Esophagus squamous epithelium (tissue), 5 donors: ENCODE measurements at regions not wholly inside any gene's neighbourhood (a gene's known extent, or its start where the extent isn't known, plus 50 kb on each side); places are given as distances from the start of the nearest gene placed in this dataset.

ENCODE experiments used
- DNase-seq: peaks from one replicate; lab custom pipeline; 2025; lab: John Stamatoyannopoulos, UW
- H3K27ac ChIP-seq, 4 donors: fragments of 200-600 bp; sonication (generic); one replicate each; pipeline ENCODE4 v1.5.1; 2016 to 2019; ENCODE audit warnings: mild to moderate bottlenecking in 1 of 4
- H3K27me3 ChIP-seq, 4 donors: fragments of 200-600 bp; sonication (generic); 1 replicate in 3 of 4; 2 replicates in 1 of 4; pipeline versions ENCODE4 v1.5.1 to v1.6.0; 2017 to 2021; ENCODE audit warnings: antibody characterized with exemption in 1 of 4
- H3K36me3 ChIP-seq, 3 donors: fragments of 200-600 bp; sonication (generic); one replicate each; pipeline ENCODE4 v1.5.1; 2016 to 2019
- H3K4me1 ChIP-seq, 3 donors: fragments of 200-600 bp; sonication (generic); one replicate each; pipeline ENCODE4 v1.5.1; 2017 to 2019
- H3K4me3 ChIP-seq, 4 donors: fragments of 200-600 bp; sonication (generic); 1 replicate in 3 of 4; 2 replicates in 1 of 4; pipeline ENCODE4 v1.5.1; 2016 to 2019; ENCODE audit warnings: mild to moderate bottlenecking in 2 of 4, moderate library complexity in 1 of 4
- H3K9me3 ChIP-seq, 3 donors: fragments of 200-600 bp; sonication (generic); one replicate each; pipeline ENCODE4 v1.5.1; 2016 to 2019
- CTCF ChIP-seq, 6 experiments: fragments of 450-650 bp in 4 of 6; fragments of 200-600 bp in 2 of 6; sonication (generic) in 2 of 6; IDR thresholded peaks; one replicate each; pipeline ENCODE4 v1.5.1; 2016 to 2019; ENCODE audit warnings: antibody characterized with exemption in 6 of 6, mild to moderate bottlenecking in 4 of 6, moderate library complexity in 4 of 6
- POLR2A ChIP-seq, 4 donors: fragments of 450-650 bp; IDR thresholded peaks; one replicate each; pipeline ENCODE4 v1.6.1; 2017; ENCODE audit warnings: antibody characterized with exemption in 4 of 4, mild to moderate bottlenecking in 4 of 4, moderate library complexity in 3 of 4
- WGBS, 2 donors: methylation state at CpG; one replicate each; pipeline ENCODE4 v1.1.5; 2018; 5-methylcytosine and 5-hydroxymethylcytosine counted together
- intact Hi-C: fragments of 100-400 bp; cut with DNase I; formaldehyde crosslinking; loops from one replicate; pipeline ENCODE4 v1.15.0; 2022
- donor health status: DM: yes; HTN: yes; CAD: no.

- no peak overlapping the region for H3K27ac ChIP-seq
- peak in 1 of 4 donors; percentile 15 for TF ChIP-seq POLR2A (IDR thresholded peaks at IDR 0.05)
- TF ChIP-seq CTCF (IDR thresholded peaks at IDR 0.05), result no peak
- peak overlapping the region; percentile 28 to 61 (median 40) for H3K4me3 ChIP-seq
- H3K9me3 ChIP-seq, result no peaks in the 10 kb centered on the region
- peaks cover 0 to 21% (median 11%) of the 10 kb centered on the region in 3 donors for H3K4me1 ChIP-seq
- intact Hi-C loops, result loop anchor here (10.0 kb wide), 1 partner anchor 236 kb away; no protein-coding TSS in a partner anchor
- peaks cover 0 to 50% (median 0%) of the 10 kb centered on the region in 4 donors for H3K27me3 ChIP-seq
- 22 to 36% methylated on average over 29 to 42 of the region's 62 CpGs for WGBS, 2 donors
- DNase-seq, result no peak
- no peaks in the 10 kb centered on the region for H3K36me3 ChIP-seq
Observed at GRCh38 chr6:105981002-105981887, 104.9 kb upstream of the PRDM1 start.

- Histone ChIP-seq H3K9me3 (no peaks in the 10 kb centered on the region), H3K4me1 (peaks cover 0 to 9% (median 8%) of the 10 kb centered on the region in 3 donors), H3K4me3 (no peak overlapping the region), H3K36me3 (no peaks in the 10 kb centered on the region), H3K27ac (no peak overlapping the region), H3K27me3 (peaks cover 0 to 32% (median 0%) of the 10 kb centered on the region in 4 donors)
- no peak for DNase-seq
- WGBS, 2 donors, result 89 to 92% methylated on average over 2 of the region's 2 CpGs
- TF ChIP-seq CTCF (IDR thresholded peaks at IDR 0.05), result no peak
- TF ChIP-seq POLR2A (IDR thresholded peaks at IDR 0.05), result no peak
- intact Hi-C loops, result no loop called here
Observed at GRCh38 chr6:105978974-105979373, 107.2 kb upstream of the PRDM1 start.

- H3K27me3 ChIP-seq, result peaks cover 0 to 29% (median 0%) of the 10 kb centered on the region in 4 donors
- intact Hi-C loops, result no loop called here
- WGBS, 2 donors, result 94 to 95% methylated on average over 4 of the region's 4 CpGs
Observed at GRCh38 chr6:105977934-105978504, 108.1 kb upstream of the PRDM1 start.

GRCh38 chr6:105974986-105975385 is 111.2 kb upstream of the PRDM1 start:
- H3K27me3 ChIP-seq, result no peaks in the 10 kb centered on the region
- TF ChIP-seq CTCF (IDR thresholded peaks at IDR 0.05) (no peak), POLR2A (IDR thresholded peaks at IDR 0.05) (no peak)
- no peak overlapping the region for H3K27ac ChIP-seq
- 79 to 84% methylated on average over 2 of the region's 2 CpGs for WGBS, 2 donors
- H3K9me3 ChIP-seq, result peaks cover 0 to 21% (median 15%) of the 10 kb centered on the region in 3 donors
- H3K36me3 ChIP-seq, result no peaks in the 10 kb centered on the region
- no peaks in the 10 kb centered on the region for H3K4me1 ChIP-seq
- intact Hi-C loops, result no loop called here
- H3K4me3 ChIP-seq, result no peak overlapping the region
- no peak for DNase-seq

More at GRCh38 chr6:105977934-105978504, 108.1 kb upstream of the PRDM1 start:
- Histone ChIP-seq H3K4me3 (no peak overlapping the region), H3K9me3 (peaks cover 0 to 2% (median 2%) of the 10 kb centered on the region in 3 donors), H3K4me1 (peaks cover 0 to 9% (median 8%) of the 10 kb centered on the region in 3 donors), H3K27ac (no peak overlapping the region), H3K36me3 (no peaks in the 10 kb centered on the region)
- TF ChIP-seq POLR2A (IDR thresholded peaks at IDR 0.05) (no peak), CTCF (IDR thresholded peaks at IDR 0.05) (no peak)
- no peak for DNase-seq

GRCh38 chr6:105972440-105972839 is 113.7 kb upstream of the PRDM1 start:
- WGBS, 2 donors, result 88 to 100% methylated on average over 1 of the region's 1 CpG
- no peak for DNase-seq
- no peaks in the 10 kb centered on the region for H3K27me3 ChIP-seq
- peaks cover 0 to 21% (median 15%) of the 10 kb centered on the region in 3 donors for H3K9me3 ChIP-seq
- TF ChIP-seq CTCF (IDR thresholded peaks at IDR 0.05), result no peak
- TF ChIP-seq POLR2A (IDR thresholded peaks at IDR 0.05), result no peak
- no peaks in the 10 kb centered on the region for H3K4me1 ChIP-seq
- intact Hi-C loops, result no loop called here
- H3K36me3 ChIP-seq, result no peaks in the 10 kb centered on the region
- no peak overlapping the region for H3K27ac ChIP-seq
- H3K4me3 ChIP-seq, result no peak overlapping the region
